ENCODE measurements at regions not wholly inside any gene's neighbourhood (a gene's known extent, or its start where the extent isn't known, plus 50 kb on each side); places are given as distances from the start of the nearest gene placed in this dataset.
"Not testable (repeated sequence)": the region's sequence is repeated elsewhere in the genome, so short reads cannot be mapped to it uniquely, and the experiment has no call there.

DNA sequence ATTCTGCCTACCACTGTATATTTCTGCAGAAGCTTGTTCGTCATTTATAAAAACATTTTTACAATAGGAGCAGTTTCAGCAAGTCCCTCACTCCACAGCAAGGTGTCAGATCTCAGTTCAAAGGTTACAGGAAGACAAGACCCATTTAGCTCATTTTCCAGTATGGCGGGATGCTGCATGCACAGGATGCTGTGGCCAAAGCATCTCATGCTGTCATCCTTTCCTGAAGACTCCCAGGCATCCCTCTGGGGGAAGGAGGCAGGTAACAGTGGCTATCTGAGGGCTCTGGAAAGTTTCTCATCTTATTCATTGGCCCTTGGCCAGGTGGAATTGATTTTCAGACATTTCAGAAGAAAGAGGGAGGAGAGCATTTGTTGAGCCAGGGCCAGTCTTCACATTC is 539.3 kb upstream of the CDH5 start:
- FAIRE-seq = no peak

DNA sequence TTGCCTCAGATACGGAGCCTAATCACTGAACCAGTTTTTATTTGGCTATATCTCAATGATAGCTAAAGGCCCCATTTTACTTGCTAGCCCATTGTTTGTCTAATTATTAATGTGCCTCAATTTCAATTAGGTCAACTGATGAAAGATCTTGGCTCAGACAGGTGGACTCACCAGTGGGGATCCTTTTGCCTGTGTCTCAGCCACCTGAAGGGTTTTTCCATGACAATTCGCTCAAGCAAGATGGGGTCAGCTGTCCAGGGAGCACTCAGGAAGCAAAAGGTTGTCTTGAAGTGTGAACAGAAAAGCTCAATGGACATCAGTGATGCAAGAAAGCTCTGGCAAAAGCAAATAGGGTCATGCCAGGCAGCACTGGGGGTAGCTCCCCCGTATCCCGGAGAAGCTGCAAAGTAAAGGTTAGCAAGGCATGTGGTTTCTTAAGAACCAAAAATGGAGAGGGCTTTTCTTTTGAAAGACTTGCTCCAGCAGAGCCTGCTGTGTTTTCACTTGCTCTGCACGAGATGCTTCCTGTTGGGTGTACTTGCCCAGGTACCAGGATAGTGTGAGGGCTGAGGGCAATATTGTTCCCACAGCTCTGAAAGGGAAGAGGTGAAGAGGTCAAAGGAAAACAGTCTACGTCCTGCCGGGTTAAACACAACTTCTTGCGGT is 541.2 kb upstream of the CDH5 start:
- FAIRE-seq = no peak

DNA sequence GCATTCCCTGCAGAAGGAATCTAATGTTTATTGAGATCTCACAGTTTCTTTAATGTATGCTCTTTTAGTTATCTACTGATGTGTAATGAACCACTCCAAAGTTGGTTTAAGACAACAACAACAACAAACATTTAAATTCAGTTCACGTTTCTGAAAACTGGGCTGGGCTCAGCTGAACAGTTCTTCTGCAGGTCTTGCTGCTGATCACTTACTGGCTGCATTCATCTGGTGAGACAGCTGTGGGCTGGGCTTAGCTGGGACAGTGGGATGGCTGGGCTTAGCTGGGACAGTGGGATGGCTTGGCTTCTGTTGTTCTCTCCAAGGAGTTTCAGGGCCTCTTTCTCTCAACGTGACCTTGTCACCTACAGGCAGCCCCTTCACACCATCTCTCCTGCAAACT is 544.3 kb upstream of the CDH5 start:
- FAIRE-seq = no peak

DNA sequence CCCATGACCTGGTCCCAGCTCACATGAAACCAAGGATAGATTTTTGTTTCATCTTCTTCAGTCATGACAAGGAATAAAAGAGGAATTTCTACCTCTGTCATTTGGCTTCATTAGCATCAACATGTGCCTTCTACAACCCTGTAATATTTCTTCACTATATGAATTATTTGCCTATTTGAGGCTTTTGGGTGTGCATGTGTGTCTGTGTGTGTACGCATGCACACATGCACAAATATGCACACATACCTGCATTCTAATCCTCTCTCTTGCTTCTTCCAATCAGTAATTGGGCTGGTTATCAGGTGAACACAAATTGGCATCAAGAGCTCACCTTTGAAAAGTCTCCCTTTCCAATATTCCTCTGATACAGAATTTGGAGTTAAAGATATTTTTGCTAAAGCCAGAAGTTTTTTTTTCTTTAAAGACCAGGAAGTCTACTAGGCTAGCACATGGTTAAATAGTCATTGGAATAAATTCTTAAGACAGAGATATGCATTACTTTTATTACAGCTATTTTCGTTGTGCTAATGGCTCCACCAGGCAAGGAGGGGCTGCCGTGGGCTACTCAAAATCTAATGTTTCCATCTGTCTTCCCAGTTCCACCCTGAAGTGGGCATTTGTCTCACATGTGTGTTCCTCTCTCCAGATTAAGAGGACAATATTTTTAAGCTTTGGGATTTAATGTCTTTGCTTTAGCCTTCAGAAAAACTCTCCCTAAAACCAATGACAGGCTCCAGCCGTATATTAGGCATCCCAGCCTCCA is 547.2 kb upstream of the CDH5 start:
- no peak for FAIRE-seq

DNA sequence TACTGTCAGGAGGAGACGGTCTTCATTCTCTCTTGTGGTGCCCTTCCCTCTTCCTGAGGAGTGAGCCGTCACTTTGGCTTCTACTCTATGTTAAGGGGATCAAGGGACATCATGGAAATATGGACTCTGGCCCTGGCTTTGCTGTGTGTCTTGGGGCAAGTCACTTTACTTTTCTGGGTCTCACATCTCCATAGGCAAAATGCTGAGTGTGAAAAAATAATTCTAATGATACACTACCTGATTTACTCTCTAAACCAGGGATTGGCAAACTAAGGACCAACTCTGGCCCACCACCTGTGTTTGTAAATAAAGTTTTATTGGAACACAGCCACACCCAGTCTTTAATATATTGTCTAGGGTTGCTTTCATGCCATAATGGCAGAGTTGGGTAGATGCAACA is 548.7 kb upstream of the CDH5 start:
- no peak for FAIRE-seq

DNA sequence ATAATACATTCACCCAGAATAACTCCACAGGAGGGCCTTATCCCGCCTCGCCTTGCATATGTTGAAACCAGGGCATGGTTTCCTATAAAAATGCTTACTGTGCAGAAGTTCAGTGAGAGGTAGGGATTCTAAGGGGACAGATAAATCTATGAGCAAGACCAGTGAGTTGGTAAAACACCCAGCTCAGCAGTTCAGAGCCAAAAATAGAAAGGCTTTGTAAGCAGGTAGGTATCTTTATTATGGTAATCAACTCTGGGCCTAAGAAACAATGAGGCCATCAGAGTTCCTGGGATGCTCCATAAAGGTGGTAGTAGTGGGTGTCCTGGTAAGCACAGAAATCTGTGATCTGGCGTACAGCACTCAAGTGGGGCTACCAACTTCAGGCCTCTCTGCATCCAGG is 549.4 kb upstream of the CDH5 start:
- FAIRE-seq = no peak

DNA sequence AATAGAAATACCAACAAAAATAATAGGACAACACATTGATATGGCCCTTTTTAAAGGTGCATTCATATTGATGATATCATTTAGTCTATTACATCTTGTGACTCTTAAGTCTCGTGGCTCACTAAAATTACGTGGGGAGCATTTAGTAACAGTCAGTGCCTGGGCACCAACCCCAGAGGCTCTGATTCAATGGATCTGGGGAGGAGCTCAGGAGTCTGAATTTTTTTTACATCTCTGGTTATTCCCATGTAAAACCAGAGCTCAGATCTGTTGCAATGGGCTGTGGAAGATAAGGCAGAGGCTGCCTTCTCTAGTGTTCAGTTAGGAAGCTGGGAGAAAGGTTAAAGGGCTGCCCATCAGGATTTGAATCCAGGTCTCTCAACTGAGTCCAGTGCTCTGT is 549.9 kb upstream of the CDH5 start:
- FAIRE-seq = no peak

DNA sequence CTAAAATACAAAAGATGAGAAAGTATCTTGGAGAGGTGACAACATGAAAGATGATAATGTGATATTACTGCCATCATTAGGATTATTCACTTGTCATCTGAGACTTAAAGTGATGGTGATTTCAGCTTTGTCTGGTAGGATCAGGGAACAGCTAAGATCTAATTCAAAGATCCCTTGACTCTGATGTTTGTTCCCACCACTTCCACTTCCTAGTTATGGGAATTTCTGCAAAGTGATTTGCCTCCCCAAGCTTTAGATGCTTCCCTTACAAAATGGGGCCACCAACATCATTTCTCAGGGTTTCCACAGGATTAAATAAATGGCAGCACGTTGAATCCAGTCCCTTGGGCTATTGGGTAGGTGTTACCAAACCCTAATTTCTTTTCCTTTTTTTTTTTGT is 550.8 kb upstream of the CDH5 start:
- FAIRE-seq = no peak

DNA sequence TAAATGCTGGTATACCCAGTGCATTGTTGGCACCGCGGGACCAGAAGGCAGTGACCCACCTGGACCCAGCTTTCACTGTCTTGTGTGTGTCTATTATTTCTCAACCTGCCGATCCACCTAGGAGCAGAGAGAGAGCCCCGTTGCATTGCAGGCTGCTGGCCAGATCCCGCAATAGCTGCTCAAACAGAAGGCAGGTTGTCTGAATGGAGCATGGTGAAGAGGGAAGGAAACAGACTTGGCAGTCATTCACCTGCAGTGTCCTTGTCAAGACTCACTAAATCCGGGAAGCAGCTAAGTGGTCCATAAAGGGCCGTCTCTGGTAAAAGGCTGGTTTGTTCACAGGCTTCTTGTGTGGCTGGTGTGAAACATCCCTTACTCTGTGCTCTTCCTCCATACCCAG is 552.6 kb upstream of the CDH5 start:
- FAIRE-seq = not testable (repeated sequence)

DNA sequence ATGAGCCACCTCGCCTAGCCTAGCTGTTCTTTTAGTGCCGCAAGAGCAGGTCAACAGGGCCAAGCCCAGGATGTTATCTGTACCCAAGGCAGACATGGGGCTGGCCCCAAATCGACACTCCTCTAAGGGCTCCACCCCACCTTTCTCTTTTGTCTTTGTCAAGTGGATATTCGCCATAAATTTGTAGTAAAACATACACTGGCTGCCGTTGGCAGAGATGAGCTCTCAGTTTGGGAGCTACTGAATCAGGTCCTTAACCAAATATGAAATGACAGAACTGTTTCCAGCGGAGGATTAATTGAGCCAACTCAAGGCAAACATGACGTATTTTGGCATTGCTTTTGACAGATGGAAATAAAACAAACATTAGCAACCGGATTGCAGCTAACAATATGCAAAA is 556.9 kb upstream of the CDH5 start:
- FAIRE-seq = no peak

DNA sequence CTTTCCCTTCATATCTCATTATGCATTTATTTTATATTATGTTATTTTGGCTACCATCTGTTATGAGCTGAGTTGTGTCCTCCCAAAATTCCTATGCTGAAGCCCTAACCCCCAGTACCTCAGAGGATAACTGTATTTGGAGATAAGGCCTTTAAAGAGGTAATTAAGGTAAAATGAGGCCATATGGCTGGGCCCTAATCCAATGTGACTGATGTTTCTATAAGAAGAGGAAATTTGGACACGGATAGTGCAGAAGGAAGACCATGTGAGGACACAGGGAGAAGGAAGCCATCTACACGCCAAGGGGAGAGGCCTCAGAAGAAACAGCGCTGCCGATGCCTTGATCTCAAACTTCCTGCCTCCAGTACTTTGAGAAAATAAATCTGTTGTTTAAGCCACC is 557.7 kb upstream of the CDH5 start:
- FAIRE-seq = no peak

DNA sequence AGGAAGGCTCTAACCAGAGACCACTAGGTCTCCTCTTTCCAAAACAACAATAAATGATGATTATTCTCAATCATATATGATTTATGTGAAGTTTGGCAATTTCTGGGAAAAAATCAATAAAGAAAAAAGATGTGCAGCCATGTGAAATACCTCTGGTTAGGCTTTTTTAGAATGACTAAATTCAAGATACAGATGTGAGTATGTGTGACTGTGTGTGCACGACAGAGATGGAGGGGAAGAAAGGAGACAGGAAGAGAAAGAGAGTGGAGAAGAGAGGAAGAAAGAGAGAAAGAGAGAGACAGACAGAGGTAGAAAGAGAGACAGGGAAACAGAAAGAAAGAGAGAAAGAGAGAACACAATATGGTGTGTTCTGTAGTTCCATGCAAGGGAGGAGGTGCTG is 558.6 kb upstream of the CDH5 start:
- FAIRE-seq = no peak

DNA sequence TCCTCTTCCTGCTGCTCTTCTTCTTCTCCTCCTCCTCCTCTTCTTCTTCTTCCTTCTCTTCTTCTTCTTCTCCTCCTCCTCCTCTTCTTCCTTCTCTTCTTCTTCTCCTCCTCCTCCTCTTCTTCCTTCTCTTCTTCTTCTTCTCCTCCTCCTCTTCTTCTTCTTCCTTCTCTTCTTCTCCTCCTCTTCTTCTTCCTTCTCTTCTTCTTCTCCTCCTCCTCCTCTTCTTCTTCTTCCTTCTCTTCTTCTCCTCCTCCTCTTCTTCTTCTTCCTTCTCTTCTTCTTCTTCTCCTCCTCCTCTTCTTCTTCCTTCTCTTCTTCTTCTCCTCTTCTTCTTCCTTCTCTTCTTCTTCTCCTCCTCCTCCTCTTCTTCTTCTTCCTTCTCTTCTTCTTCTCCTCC is 560.8 kb upstream of the CDH5 start:
- not testable (repeated sequence) for FAIRE-seq

DNA sequence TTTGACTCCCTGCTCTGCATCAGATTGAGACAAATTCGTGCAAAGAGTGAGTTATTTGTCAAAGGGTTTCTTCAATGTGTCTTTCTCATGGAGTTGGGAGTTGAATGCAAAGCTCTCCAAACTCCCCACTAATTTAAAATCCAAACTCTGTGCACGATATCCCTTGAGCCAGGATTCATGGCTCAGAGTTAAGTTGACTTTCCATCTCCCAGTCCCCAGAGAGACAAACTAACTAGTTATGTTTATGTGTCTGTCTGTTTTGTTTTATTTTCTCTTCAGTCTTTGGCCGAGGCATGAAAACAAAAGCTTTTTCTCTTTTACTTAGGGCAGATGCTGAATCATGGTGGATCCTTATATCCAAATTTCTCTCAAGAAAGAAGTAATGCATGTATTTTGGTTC is 570.0 kb upstream of the CDH5 start:
- FAIRE-seq = no peak

DNA sequence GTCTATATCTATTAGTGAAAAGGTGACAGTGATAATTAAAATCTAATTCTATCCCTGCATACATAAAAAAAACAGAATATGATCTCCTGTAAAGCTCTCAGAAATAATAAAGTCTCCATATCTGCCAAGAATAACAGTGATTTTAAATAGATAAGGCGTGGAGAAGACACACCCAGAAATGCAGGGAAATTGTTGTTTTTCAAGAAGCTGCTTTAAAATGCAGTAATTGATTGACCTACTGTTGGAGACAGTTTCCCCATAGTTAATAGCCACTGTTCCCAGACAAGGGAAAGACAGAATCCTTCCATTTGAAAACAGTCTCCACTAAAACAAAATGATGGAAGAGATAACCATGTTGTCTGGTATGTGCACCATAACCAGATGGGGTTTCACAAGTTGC is 571.5 kb upstream of the CDH5 start:
- FAIRE-seq = no peak

DNA sequence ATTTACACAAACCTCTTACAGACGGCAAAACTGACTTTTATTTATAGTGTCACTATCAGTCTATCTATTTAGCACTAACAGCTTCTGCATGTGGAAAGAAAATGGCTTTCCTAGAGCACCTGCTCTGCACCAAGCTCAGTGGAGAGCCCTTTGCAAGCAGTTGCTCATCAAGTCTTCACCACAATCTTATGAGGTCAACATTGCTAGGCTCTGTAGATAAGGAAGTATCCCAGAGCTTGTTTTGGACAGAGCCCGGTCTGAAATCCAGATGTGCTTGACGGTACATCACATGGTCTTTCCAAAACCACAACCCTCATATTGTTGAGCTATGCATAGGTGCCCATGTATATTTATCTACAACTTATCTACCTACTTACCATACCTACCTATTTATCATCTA is 572.7 kb upstream of the CDH5 start:
- no peak for FAIRE-seq

DNA sequence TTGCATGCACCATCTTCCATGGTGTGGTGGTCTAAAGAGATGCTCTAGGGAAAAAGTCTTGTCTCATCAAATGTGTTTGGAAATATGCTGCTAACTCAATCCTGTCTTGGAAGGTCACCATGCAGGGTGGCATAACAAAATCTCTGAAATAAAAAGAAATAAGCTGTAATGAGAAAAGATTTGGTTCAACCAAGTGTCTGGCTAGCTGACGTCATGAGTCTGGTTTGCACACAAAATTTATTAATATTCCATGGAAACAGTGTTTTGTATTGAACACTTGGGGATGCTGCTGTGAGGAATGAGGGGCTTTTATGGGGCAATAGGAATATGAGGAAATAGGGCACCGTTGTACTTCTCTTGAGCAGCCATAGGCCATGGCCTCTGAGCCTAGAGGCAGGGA is 575.7 kb upstream of the CDH5 start:
- FAIRE-seq = no peak

DNA sequence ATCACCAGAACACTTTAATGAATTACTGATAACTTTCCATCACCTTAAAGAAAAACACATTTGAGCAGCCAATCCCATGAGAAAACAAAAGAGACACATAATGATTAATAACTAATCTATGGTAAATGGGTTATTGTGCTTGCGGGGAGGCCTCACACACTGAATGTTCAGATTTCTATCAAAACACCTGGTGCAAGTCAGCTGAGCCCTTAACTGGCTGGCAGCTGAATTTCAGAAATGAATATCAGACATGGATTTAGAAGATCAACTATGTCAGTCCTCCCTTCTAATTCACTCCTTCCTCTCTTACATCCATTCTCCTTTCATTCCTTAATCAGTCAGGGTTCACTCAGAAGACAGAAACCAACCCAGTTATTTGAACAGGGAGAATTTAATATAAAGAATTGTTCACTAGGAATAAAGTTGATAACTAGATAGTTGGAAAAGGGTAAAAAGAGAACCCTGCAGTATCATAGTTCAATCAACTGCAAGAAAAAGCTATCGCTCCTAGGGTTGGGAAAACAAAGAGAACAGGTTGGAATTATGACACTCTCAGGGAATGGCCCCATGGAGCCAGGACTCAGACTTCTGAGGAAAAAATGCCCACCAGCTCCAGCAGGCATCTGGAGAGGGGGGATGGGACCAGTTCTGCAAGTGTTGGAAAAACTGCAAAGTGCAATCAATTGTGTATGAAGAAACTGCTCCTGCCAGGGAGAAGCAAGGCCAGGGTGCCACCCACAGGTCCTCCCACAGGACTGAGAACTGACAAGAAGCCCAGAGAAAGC is 577.1 kb upstream of the CDH5 start:
- FAIRE-seq = no peak

DNA sequence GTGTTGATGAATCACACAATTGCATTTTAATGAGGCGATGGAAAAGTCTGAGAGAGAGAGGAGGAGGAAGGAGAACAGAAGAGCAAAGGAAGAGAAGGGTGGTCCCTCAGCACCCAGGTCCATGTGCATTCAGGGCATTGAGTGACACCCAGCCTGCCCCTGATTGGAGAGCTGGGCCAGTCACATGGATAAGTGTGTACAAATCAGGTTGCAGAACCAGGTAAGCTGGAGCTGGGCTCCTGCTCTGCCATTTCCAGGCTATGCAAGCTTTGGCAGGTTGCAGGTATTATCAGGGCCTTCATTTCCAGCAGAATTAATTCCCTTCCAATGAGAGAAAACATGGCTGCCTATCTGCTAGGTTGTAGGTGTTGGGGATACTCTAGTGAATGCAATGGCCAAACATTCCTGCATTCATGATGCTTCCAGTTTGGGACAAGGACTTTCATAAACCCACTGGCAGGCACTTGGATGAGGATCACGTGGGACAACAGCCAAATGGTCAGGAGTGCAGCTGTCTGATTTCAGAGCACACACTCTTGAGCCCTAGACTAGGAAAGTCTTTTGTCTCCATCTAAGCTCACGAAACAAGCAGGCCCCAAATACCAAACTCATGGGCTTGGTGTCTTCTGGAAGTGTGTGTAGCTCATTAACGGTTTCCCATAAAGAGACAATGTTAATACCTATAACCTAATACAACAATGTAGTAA is 577.9 kb upstream of the CDH5 start:
- no peak for FAIRE-seq

DNA sequence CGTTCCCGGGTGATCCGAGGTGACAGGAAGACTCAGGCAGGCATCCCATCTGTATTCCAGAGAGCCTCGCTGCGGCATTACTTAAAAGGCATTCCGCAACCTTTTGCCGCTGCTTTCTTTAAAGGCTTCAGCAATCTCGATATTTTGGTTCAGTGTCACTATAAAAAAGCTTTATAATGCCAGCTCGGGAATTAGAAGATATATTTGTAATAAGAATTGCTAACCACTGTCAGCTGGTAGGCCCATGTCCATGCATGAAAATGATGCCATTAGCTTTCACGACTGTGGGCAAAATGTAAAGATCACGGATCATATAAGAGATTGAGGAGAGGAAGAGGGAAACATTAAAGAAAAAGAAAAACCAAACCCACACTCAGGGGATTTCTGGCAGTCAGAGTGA is 578.6 kb upstream of the CDH5 start:
- no peak for FAIRE-seq

DNA sequence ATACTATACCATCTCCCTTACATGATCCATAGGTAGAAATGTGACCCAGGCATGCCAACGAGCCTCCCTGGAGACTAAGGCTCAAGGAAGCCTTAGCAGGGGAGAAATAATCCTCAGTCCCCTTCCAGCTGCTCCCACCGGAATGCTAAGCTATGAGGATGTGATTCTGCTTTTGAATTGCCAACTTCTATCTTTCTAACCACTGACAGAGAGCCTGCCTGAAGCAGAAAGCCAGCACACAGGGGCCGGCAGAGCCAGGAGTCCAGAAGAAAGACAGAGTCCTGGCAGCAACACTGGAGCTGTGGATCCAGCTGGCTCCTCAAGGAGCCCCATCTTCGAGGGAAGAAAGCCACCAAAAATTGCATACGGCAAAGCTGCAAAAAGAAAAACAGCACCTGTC is 579.6 kb upstream of the CDH5 start:
- FAIRE-seq = no peak

DNA sequence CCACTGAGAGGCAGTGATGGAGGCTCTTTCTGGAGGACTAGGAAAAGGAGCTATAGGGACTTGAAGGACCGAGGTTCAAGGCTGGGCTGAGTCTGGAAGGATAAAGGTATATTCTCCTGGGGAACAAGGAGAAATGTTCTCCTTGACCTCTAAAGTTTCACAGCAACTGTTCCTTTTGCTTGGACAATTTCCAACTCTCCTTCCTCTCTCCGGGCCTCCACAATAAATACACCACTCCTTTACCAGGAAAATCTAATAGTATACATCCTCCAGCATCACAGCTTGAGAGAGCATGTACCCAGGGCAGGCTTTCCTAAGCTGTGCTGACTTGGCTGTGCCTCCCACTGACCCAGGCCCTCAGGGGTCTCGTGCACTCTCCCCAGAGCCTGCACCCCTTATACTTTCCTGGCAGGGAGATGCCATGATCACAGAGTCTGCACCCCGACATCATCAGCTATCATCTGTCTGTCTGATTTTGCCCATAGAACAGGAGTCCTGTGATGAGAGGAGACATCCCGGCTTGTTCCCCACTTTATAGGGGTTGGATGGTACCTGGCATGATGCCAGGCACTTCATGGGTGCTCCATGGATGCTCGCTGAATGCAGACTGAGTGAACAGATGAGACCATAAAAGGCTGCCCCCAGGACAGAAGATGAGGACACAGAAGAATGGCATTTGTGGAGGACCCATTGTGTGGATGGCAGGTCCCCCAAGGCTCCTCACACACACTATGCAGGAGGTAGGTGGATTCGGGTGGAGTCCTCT is 582.6 kb upstream of the CDH5 start:
- FAIRE-seq = no peak

Measured in G401.6 (cell line).